GM10248 (cell line): ENCODE measurements at regions not wholly inside any gene's neighbourhood (a gene's known extent, or its start where the extent isn't known, plus 50 kb on each side); places are given as distances from the start of the nearest gene placed in this dataset.

Source experiments
- CTCF ChIA-PET: fragments of 300-600 bp; sonication (Branson Sonifier 250); formaldehyde crosslinking; extraction: SDS; loops from one replicate; lab custom pipeline; 2021; ENCODE audit warnings: antibody characterized with exemption; lab: Yijun Ruan, JAX
- POLR2A ChIA-PET: fragments of 350-650 bp; sonication (Branson Sonifier 250); formaldehyde crosslinking; extraction: SDS; loops from one replicate; lab custom pipeline; 2020; ENCODE audit warnings: antibody characterized with exemption; lab: Yijun Ruan, JAX
- DNase-seq: peaks from one replicate; pipeline ENCODE4 v3.0.0; 2012; ENCODE audit errors: extremely low spot score
- TF ChIP-seq, protein P1 (sequence below): IDR thresholded peaks from 2 replicates; pipeline ENCODE4 v1.5.1; 2012; ENCODE audit warnings: mild to moderate bottlenecking, low read depth; ENCODE audit errors: extremely low read depth, missing control alignments, control extremely low read depth

DNA sequence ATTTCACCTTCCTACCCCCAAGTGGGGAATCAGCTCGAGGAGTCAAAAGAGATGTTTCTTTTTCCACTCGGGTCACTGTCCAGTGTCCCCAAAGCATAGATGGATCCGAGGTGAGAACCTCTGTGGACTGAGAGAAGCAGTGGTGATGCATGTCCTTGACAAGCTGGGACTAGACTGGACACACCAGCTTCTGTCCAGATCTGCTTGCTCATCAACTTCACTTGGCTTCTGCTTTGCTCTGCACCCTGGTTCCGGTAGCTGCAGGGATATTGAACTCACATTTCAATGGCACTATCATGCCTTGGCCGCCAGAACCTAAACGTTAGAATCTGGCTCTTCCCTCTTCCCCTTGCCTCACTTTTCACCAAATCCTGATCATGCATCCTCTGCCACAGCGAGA lies 50.3 kb upstream of the CXCL12 start:
- no peak for DNase-seq
- CTCF ChIA-PET, result no interaction called here
- POLR2A ChIA-PET, result no interaction called here
- TF ChIP-seq, protein P1, sequence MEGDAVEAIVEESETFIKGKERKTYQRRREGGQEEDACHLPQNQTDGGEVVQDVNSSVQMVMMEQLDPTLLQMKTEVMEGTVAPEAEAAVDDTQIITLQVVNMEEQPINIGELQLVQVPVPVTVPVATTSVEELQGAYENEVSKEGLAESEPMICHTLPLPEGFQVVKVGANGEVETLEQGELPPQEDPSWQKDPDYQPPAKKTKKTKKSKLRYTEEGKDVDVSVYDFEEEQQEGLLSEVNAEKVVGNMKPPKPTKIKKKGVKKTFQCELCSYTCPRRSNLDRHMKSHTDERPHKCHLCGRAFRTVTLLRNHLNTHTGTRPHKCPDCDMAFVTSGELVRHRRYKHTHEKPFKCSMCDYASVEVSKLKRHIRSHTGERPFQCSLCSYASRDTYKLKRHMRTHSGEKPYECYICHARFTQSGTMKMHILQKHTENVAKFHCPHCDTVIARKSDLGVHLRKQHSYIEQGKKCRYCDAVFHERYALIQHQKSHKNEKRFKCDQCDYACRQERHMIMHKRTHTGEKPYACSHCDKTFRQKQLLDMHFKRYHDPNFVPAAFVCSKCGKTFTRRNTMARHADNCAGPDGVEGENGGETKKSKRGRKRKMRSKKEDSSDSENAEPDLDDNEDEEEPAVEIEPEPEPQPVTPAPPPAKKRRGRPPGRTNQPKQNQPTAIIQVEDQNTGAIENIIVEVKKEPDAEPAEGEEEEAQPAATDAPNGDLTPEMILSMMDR, result no peak

DNA sequence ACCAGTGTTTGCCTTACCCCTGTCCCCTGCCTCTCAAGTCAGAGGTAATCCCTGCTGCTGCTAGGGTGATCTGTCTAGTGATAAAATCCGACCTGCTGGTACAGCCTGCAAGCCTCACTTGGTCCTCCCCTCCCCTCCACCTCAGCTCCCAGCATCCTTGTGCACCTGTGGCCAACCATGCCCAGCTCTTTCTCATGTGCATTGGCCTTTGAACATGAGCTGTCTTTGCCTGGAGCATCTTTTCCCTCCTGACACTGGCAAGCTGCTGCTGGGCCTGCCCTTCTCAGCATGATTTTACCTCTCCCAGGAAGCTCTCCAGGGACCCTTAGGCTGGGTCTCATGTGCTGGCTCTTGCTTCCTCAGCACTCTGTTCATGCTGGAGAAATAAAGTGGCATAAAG lies 51.3 kb upstream of the CXCL12 start:
- ChIA-PET CTCF (no interaction called here), POLR2A (no interaction called here)
- DNase-seq, result no peak
- TF ChIP-seq, protein P1, result no peak

DNA sequence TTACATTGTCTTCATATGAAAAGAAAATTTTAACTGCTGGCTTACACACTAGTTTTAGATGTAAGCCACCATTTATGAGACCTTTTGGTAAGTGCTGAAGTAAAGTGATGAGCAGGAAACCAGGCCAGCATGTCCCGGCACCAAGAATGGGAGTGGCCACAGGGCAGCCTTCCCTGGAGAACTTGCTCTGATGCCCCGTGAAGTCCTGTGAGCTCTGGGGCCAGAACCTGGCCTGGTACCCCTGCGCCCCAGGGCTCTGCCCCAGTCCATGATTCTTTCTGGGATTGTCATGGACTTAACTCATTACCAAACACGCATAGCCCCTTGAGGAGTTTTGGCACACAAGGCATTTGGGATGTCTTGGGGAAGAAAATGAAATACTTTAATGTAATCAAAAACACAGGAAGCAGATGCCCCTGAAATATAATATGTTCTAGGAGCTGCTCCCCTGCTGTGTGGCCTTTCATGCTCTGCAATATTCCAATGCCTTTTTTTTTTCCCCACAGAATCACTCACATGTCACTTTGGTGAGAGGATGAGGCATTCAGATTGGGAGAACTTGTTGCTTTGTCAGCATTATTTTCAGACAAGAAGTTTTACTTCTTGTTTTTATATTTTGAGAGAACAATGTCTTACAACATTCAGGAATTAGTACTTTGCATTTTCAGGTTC lies 53.1 kb upstream of the CXCL12 start:
- TF ChIP-seq, protein P1, result no peak
- DNase-seq, result no peak
- ChIA-PET CTCF (no interaction called here), POLR2A (no interaction called here)

DNA sequence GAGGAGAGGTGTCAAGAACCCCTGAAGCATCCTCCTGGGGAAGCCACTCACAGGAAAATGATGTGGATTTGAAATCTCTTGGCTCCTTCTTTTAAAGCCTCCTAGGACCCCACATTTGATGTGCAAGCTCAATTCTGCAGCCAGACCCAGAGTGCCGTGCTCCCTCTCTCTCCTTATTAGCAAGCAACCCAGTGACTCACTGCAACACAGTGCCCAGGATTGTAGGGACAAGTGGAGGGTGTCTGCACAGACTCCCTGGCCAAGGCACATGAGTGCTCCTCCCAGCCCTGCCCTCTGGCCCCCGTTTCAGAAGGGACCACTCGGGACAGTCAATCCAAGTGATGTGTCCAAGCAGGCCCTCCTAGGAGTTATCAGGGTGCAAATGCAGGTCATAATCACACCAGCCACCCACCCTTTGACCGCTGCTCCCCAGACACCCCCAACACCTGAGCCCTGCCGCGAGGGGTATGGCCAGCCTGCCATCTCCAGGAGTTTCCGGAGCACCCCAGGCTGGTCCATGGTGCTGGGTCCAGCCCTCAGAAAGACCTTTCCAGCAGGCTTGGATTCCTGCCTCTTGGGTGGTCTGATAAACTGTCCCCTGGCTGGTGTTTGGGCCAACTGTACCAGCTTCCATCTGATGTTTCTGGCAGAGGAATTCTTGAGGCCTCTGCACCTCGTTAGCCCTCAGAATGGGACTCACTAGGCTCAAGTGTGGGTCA lies 54.5 kb upstream of the CXCL12 start:
- ChIA-PET CTCF (no interaction called here), POLR2A (no interaction called here)
- no peak for DNase-seq
- TF ChIP-seq, protein P1, result no peak

DNA sequence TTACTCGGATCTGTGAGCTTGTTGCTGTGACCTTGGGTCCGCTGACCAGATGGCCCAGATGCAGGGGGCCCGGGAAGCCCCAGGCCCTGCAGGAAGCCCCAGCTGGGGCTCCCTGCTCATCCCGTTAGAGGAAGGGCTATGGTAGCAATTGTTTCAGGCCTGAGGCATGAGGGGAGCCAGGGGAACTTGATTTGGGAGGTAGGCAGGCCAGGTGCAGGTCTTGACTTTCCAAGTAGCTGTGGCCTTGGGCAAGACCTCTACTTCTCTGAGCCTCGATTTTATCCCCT lies 55.0 kb upstream of the CXCL12 start:
- TF ChIP-seq, protein P1, result no peak
- ChIA-PET POLR2A (no interaction called here), CTCF (no interaction called here)
- no peak for DNase-seq

DNA sequence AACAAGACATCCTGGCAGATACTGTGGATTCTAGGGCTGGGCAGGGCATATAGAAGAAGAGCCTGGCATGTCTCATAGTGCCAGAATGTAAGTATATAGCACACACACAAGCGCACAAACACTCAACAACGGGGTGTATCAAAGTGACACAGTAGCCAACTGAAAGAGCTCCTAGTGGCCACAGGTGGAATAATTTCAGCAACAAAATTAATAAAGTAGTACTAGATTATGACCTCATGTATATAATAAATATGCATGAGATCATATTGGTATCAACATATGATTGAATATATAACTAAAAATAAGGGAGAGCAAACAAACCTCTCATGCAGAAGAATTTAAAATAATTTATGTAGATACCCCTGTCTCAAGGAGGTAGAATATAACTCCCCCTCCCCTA lies 72.4 kb upstream of the CXCL12 start:
- POLR2A ChIA-PET, result no interaction called here
- no peak for DNase-seq
- CTCF ChIA-PET, result interaction anchor here (0.9 to 1.9 kb wide), 2 partner anchors 11 kb away, joined by 3 to 5 read pairs; no protein-coding TSS in a partner anchor
- TF ChIP-seq, protein P1, result no peak
